HepG2 (cell line): ENCODE measurements at regions not wholly inside any gene's neighbourhood (a gene's known extent, or its start where the extent isn't known, plus 50 kb on each side); places are given as distances from the start of the nearest gene placed in this dataset.

Experiments used
- DNMT1 ChIP-seq: sonication (generic); formaldehyde crosslinking; IDR thresholded peaks from 2 replicates; pipeline ENCODE4 v1.5.1; 2020; ENCODE audit warnings: mild to moderate bottlenecking, missing genetic modification reagents
- FOSL2 ChIP-seq: sonication (generic); formaldehyde crosslinking; IDR thresholded peaks from 2 replicates; pipeline ENCODE4 v1.4.0; 2020; ENCODE audit warnings: missing genetic modification reagents
- HOXA9 ChIP-seq: sonication (generic); formaldehyde crosslinking; IDR thresholded peaks from 2 replicates; pipeline ENCODE4 v1.8.1; 2022; ENCODE audit warnings: missing genetic modification reagents, mild to moderate bottlenecking, moderate library complexity, borderline replicate concordance
- PCBP1 ChIP-seq: fragments of 200-400 bp; formaldehyde crosslinking; IDR thresholded peaks from 2 replicates; pipeline ENCODE4 v1.6.1; 2017; ENCODE audit warnings: mild to moderate bottlenecking, low read depth, low read length, borderline replicate concordance
- RBM22 ChIP-seq: fragments of 200-400 bp; formaldehyde crosslinking; optimal IDR thresholded peaks from 2 replicates; pipeline ENCODE3; 2017; ENCODE audit warnings: mild to moderate bottlenecking, low read length, moderate library complexity
- ZNF530 ChIP-seq: sonication (generic); formaldehyde crosslinking; IDR thresholded peaks from 2 replicates; pipeline ENCODE4 v1.5.0; 2020; ENCODE audit warnings: low read depth, mild to moderate bottlenecking, missing genetic modification reagents
- TF ChIP-seq, protein P1 (sequence below): sonication (generic); formaldehyde crosslinking; IDR thresholded peaks from 2 replicates; pipeline ENCODE4 v1.4.0; 2020; ENCODE audit warnings: missing genetic modification reagents
- TF ChIP-seq, protein P2 (sequence below): sonication (generic); formaldehyde crosslinking; IDR thresholded peaks from 2 replicates; pipeline ENCODE4 v1.8.0; 2022; ENCODE audit warnings: mild to moderate bottlenecking, missing genetic modification reagents
- TF ChIP-seq, protein P3 (sequence below): sonication (generic); formaldehyde crosslinking; conservative IDR thresholded peaks from 2 replicates; pipeline ENCODE4 v1.8.0; 2022; ENCODE audit warnings: missing genetic modification reagents

DNA sequence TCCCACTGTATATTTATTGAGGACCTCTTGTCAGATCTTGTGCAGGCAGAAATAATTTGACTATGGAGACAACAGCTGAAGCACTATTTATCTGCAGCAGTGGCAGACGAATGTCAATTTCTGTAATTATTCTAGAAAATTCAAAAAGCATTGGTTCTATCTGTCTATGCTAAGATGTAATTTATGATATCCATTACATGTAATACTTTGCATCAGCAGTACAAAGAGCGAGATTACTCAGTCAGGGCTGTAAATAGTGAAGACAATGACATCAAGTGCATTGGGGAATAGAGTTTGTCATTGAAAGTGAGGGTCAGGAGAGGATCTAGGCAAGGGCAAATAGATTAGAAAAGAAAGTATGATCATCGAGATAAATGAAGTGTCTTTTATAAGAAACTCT, 508.2 kb downstream of the ZWINT start (continued):
- TF ChIP-seq HOXA9 (CRISPR knock-in tag) (no peak), RBM22 (no peak), DNMT1 (CRISPR knock-in tag) (no peak), PCBP1 (no peak), FOSL2 (CRISPR knock-in tag) (no peak), ZNF530 (CRISPR knock-in tag) (no peak)
- TF ChIP-seq, protein P1, sequence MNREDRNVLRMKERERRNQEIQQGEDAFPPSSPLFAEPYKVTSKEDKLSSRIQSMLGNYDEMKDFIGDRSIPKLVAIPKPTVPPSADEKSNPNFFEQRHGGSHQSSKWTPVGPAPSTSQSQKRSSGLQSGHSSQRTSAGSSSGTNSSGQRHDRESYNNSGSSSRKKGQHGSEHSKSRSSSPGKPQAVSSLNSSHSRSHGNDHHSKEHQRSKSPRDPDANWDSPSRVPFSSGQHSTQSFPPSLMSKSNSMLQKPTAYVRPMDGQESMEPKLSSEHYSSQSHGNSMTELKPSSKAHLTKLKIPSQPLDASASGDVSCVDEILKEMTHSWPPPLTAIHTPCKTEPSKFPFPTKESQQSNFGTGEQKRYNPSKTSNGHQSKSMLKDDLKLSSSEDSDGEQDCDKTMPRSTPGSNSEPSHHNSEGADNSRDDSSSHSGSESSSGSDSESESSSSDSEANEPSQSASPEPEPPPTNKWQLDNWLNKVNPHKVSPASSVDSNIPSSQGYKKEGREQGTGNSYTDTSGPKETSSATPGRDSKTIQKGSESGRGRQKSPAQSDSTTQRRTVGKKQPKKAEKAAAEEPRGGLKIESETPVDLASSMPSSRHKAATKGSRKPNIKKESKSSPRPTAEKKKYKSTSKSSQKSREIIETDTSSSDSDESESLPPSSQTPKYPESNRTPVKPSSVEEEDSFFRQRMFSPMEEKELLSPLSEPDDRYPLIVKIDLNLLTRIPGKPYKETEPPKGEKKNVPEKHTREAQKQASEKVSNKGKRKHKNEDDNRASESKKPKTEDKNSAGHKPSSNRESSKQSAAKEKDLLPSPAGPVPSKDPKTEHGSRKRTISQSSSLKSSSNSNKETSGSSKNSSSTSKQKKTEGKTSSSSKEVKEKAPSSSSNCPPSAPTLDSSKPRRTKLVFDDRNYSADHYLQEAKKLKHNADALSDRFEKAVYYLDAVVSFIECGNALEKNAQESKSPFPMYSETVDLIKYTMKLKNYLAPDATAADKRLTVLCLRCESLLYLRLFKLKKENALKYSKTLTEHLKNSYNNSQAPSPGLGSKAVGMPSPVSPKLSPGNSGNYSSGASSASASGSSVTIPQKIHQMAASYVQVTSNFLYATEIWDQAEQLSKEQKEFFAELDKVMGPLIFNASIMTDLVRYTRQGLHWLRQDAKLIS = no peak
- TF ChIP-seq, protein P2, sequence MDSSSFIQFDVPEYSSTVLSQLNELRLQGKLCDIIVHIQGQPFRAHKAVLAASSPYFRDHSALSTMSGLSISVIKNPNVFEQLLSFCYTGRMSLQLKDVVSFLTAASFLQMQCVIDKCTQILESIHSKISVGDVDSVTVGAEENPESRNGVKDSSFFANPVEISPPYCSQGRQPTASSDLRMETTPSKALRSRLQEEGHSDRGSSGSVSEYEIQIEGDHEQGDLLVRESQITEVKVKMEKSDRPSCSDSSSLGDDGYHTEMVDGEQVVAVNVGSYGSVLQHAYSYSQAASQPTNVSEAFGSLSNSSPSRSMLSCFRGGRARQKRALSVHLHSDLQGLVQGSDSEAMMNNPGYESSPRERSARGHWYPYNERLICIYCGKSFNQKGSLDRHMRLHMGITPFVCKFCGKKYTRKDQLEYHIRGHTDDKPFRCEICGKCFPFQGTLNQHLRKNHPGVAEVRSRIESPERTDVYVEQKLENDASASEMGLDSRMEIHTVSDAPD (CRISPR knock-in tag) = no peak
- TF ChIP-seq, protein P3, sequence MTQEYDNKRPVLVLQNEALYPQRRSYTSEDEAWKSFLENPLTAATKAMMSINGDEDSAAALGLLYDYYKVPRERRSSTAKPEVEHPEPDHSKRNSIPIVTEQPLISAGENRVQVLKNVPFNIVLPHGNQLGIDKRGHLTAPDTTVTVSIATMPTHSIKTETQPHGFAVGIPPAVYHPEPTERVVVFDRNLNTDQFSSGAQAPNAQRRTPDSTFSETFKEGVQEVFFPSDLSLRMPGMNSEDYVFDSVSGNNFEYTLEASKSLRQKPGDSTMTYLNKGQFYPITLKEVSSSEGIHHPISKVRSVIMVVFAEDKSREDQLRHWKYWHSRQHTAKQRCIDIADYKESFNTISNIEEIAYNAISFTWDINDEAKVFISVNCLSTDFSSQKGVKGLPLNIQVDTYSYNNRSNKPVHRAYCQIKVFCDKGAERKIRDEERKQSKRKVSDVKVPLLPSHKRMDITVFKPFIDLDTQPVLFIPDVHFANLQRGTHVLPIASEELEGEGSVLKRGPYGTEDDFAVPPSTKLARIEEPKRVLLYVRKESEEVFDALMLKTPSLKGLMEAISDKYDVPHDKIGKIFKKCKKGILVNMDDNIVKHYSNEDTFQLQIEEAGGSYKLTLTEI (CRISPR knock-in tag) = no peak
